Kidney epithelial cell (primary cell): ENCODE measurements at regions not wholly inside any gene's neighbourhood (a gene's known extent, or its start where the extent isn't known, plus 50 kb on each side); places are given as distances from the start of the nearest gene placed in this dataset.

Experiments used
- DNase-seq: peaks from one replicate; pipeline ENCODE4 v3.0.0-alpha.2; 2010; ENCODE audit warnings: low read depth
- H3K27me3 ChIP-seq: 2 replicates; pipeline ENCODE4 v1.6.0; 2011; ENCODE audit warnings: low read length; ENCODE audit not compliant: control insufficient read depth, insufficient read depth
- H3K36me3 ChIP-seq: 2 replicates; pipeline ENCODE4 v1.5.1; 2011; ENCODE audit warnings: low read length; ENCODE audit not compliant: control insufficient read depth, insufficient read depth
- H3K4me3 ChIP-seq: 2 replicates; pipeline ENCODE4 v1.5.1; 2011; ENCODE audit warnings: low read depth, mild to moderate bottlenecking, control low read depth, low read length
- CTCF ChIP-seq: IDR thresholded peaks from 2 replicates; pipeline ENCODE4 v1.5.1; 2011; ENCODE audit warnings: mild to moderate bottlenecking, moderate library complexity, low read length, control low read depth, inconsistent platforms; ENCODE audit not compliant: insufficient read depth, poor library complexity, severe bottlenecking

- DNase-seq, result no peak
- TF ChIP-seq CTCF, result no peak
- H3K4me3 ChIP-seq, result no peak overlapping the region
- H3K27me3 ChIP-seq, result no peaks in the 10 kb centered on the region
- H3K36me3 ChIP-seq, result no peaks in the 10 kb centered on the region
Measured at GRCh38 chr11:15569305-15570025, 454.7 kb downstream of the INSC start.

- H3K4me3 ChIP-seq, result no peak overlapping the region
- TF ChIP-seq CTCF, result no peak
- H3K27me3 ChIP-seq, result no peaks in the 10 kb centered on the region
- no peak for DNase-seq
- no peaks in the 10 kb centered on the region for H3K36me3 ChIP-seq
Measured at GRCh38 chr11:15575409-15575808, 460.7 kb downstream of the INSC start.

GRCh38 chr11:15576769-15577168 is 462.0 kb downstream of the INSC start:
- Histone ChIP-seq H3K36me3 (no peaks in the 10 kb centered on the region), H3K27me3 (no peaks in the 10 kb centered on the region), H3K4me3 (no peak overlapping the region)
- DNase-seq, result no peak
- no peak for TF ChIP-seq CTCF

- DNase-seq, result no peak
- no peak for TF ChIP-seq CTCF
- Histone ChIP-seq H3K27me3 (no peaks in the 10 kb centered on the region), H3K4me3 (no peak overlapping the region), H3K36me3 (no peaks in the 10 kb centered on the region)
Measured at GRCh38 chr11:15577519-15577918, 462.8 kb downstream of the INSC start.

GRCh38 chr11:15579287-15580001 is 464.7 kb downstream of the INSC start:
- TF ChIP-seq CTCF, result no peak
- Histone ChIP-seq H3K4me3 (no peak overlapping the region), H3K27me3 (no peaks in the 10 kb centered on the region), H3K36me3 (no peaks in the 10 kb centered on the region)
- DNase-seq, result no peak
